Caco-2 (cell line): ENCODE measurements at regions not wholly inside any gene's neighbourhood (a gene's known extent, or its start where the extent isn't known, plus 50 kb on each side); places are given as distances from the start of the nearest gene placed in this dataset.

Experiments used
- BruUV-seq: library from RNA; stranded (reverse); fragments of 400-500 nt; replicated peaks from 2 replicates; lab custom pipeline; 2021; lab: Mats Ljungman, UMichigan
- CTCF ChIA-PET: fragments of 300-600 bp; sonication (Branson Sonifier 250); formaldehyde crosslinking; loops from one replicate; lab custom pipeline; 2022; ENCODE audit warnings: antibody characterized with exemption; lab: Charles Lee
- POLR2A ChIA-PET: fragments of 300-600 bp; sonication (Branson Sonifier 250); formaldehyde crosslinking; loops from one replicate; lab custom pipeline; 2022; ENCODE audit warnings: antibody characterized with exemption; lab: Charles Lee
- DNase-seq, 2 experiments: peaks; one replicate each; pipeline versions ENCODE4 v3.0.0 to v3.0.0-alpha.2; 2020 to 2022
- H3K27me3 ChIP-seq: replicated peaks from 2 replicates; pipeline ENCODE4 v1.6.0; 2011; ENCODE audit warnings: low read length; ENCODE audit not compliant: control insufficient read depth, insufficient read depth
- H3K36me3 ChIP-seq: 2 replicates; pipeline ENCODE4 v1.5.1; 2011; ENCODE audit warnings: low read length; ENCODE audit not compliant: control insufficient read depth, insufficient read depth
- H3K4me1 ChIP-seq: fragments of 250-450 bp; sonication (Bioruptor Pico); 2 replicates; pipeline ENCODE4 v1.5.1; 2020; ENCODE audit warnings: mild to moderate bottlenecking
- H3K4me3 ChIP-seq: 2 replicates; pipeline ENCODE4 v1.5.1; 2011; ENCODE audit warnings: low read depth, mild to moderate bottlenecking, control low read depth, low read length
- H3K9me3 ChIP-seq: fragments of 250-450 bp; sonication (Bioruptor Pico); 2 replicates; pipeline ENCODE4 v1.5.1; 2020; ENCODE audit warnings: mild to moderate bottlenecking, moderate library complexity
- H3K27ac Mint-ChIP-seq: one replicate; pipeline ENCODE4 v1.8.0; 2022; ENCODE audit warnings: mixed read lengths; ENCODE audit not compliant: unreplicated experiment
- H3K27me3 Mint-ChIP-seq: one replicate; pipeline ENCODE4 v1.8.0; 2022; ENCODE audit warnings: mixed read lengths; ENCODE audit not compliant: insufficient read depth, unreplicated experiment
- H3K36me3 Mint-ChIP-seq: one replicate; pipeline ENCODE4 v1.8.0; 2022; ENCODE audit warnings: mild to moderate bottlenecking, mixed read lengths; ENCODE audit not compliant: insufficient read depth, unreplicated experiment
- H3K4me1 Mint-ChIP-seq: one replicate; pipeline ENCODE4 v1.8.0; 2022; ENCODE audit warnings: low read depth, mixed read lengths; ENCODE audit not compliant: unreplicated experiment
- H3K4me3 Mint-ChIP-seq: one replicate; pipeline ENCODE4 v1.8.0; 2022; ENCODE audit warnings: mild to moderate bottlenecking, moderate library complexity, mixed read lengths; ENCODE audit not compliant: unreplicated experiment
- H3K9me3 Mint-ChIP-seq: one replicate; pipeline ENCODE4 v1.8.0; 2022; ENCODE audit warnings: mixed read lengths; ENCODE audit not compliant: unreplicated experiment
- intact Hi-C: fragments of 100-400 bp; cut with micrococcal nuclease; formaldehyde crosslinking; loops from one replicate; pipeline ENCODE4 v1.10.0; 2022; ENCODE audit not compliant: unreplicated experiment
- TF ChIP-seq, protein P1 (sequence below), 2 experiments: fragments of 200-600 bp in 1 of 2; IDR thresholded peaks; 1 replicate in 1 of 2; 2 replicates in 1 of 2; pipeline versions ENCODE4 v1.5.1 to v1.8.0; 2011 to 2022; ENCODE audit warnings: antibody characterized with exemption in 1 of 2, control low read depth in 1 of 2, inconsistent platforms in 1 of 2, low read depth in 1 of 2, low read length in 1 of 2, mild to moderate bottlenecking in 1 of 2, moderate library complexity in 1 of 2; ENCODE audit not compliant: insufficient read depth in 1 of 2, severe bottlenecking in 1 of 2, unreplicated experiment in 1 of 2

DNA sequence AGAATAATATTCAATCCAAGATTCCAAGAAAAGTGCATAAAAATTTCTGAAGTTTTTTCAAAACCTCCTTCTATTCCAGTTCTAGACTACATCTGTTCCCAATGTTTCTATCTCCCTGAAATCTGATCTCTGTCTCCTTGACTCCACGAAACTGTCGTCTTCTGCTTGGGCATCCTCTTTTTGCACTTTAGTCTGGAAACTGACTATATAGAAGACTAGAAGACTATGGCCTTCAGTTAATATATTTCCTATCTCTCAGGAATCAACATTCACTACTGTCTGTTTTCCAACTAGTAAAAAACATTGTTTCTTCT is 745.4 kb upstream of the ADGRB3 start:
- Histone ChIP-seq H3K9me3 (no peaks in the 10 kb centered on the region), H3K4me1 (no peaks in the 10 kb centered on the region), H3K4me3 (no peak overlapping the region), H3K27me3 (no peaks in the 10 kb centered on the region), H3K36me3 (no peaks in the 10 kb centered on the region)
- Mint-ChIP-seq H3K36me3 (no peaks in the 10 kb centered on the region), H3K4me3 (no peak overlapping the region), H3K27me3 (no peaks in the 10 kb centered on the region), H3K27ac (no peak overlapping the region), H3K4me1 (no peaks in the 10 kb centered on the region), H3K9me3 (peaks cover 14% of the 10 kb centered on the region)
- ChIA-PET CTCF (no interaction called here), POLR2A (no interaction called here)
- BruUV-seq, result no TSS peak
- TF ChIP-seq, protein P1, sequence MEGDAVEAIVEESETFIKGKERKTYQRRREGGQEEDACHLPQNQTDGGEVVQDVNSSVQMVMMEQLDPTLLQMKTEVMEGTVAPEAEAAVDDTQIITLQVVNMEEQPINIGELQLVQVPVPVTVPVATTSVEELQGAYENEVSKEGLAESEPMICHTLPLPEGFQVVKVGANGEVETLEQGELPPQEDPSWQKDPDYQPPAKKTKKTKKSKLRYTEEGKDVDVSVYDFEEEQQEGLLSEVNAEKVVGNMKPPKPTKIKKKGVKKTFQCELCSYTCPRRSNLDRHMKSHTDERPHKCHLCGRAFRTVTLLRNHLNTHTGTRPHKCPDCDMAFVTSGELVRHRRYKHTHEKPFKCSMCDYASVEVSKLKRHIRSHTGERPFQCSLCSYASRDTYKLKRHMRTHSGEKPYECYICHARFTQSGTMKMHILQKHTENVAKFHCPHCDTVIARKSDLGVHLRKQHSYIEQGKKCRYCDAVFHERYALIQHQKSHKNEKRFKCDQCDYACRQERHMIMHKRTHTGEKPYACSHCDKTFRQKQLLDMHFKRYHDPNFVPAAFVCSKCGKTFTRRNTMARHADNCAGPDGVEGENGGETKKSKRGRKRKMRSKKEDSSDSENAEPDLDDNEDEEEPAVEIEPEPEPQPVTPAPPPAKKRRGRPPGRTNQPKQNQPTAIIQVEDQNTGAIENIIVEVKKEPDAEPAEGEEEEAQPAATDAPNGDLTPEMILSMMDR (IDR thresholded peaks at IDR 0.05; ENCODE audit: insufficient read depth in 1 of 2, low read depth in 1 of 2, low read length in 1 of 2, severe bottlenecking in 1 of 2, unreplicated experiment in 1 of 2), result no peak
- intact Hi-C loops, result no loop called here
- DNase-seq, result no peak

DNA sequence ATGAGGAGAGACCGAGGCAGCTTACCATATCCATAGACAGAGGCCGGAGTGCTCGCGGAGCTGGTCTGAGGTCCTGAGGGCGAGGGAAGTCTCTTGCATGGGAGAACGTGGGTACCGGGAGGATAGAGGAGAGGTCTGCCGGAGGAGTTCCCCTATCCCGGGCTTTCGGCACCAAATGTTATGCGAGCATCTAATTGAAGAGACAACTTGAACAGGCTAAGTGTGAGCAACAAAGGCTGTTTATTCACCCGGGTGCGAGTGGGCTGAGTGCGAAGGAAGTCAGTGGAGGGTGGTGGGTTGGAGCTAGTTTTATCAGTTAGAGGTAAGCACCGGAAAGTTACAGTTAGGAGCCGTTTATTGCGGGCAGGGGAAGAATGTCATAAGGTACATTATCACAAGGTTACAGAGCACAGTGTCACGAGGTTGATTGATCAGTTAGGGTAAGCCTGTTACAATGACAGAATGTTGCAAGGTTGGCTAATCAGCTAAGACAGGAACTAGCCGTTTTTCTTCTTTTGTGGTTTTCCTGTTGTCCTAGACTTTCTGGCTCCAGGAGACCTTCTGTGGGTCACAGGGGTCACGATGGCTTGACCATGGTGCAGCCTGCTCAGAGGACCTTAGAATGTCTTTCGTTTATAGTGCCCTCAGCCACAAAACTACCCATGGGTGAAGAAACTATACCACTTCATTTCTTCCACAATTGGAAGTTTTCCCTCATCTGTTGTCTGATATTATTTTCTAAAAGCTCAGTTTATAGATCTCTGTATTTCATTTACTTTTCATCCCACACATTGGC is 746.0 kb upstream of the ADGRB3 start:
- H3K4me1 ChIP-seq, result no peaks in the 10 kb centered on the region
- H3K27me3 ChIP-seq, result no peaks in the 10 kb centered on the region
- Mint-ChIP-seq H3K4me1 (no peaks in the 10 kb centered on the region), H3K4me3 (no peak overlapping the region), H3K27me3 (no peaks in the 10 kb centered on the region), H3K9me3 (peaks cover 14% of the 10 kb centered on the region), H3K36me3 (no peaks in the 10 kb centered on the region), H3K27ac (no peak overlapping the region)
- H3K9me3 ChIP-seq, result no peaks in the 10 kb centered on the region
- CTCF ChIA-PET, result no interaction called here
- H3K36me3 ChIP-seq, result no peaks in the 10 kb centered on the region
- no peak for DNase-seq
- no peak overlapping the region for H3K4me3 ChIP-seq
- TF ChIP-seq, protein P1 (IDR thresholded peaks at IDR 0.05; ENCODE audit: insufficient read depth in 1 of 2, low read depth in 1 of 2, low read length in 1 of 2, severe bottlenecking in 1 of 2, unreplicated experiment in 1 of 2), result no peak
- POLR2A ChIA-PET, result no interaction called here
- BruUV-seq, result no TSS peak
- intact Hi-C loops, result no loop called here

DNA sequence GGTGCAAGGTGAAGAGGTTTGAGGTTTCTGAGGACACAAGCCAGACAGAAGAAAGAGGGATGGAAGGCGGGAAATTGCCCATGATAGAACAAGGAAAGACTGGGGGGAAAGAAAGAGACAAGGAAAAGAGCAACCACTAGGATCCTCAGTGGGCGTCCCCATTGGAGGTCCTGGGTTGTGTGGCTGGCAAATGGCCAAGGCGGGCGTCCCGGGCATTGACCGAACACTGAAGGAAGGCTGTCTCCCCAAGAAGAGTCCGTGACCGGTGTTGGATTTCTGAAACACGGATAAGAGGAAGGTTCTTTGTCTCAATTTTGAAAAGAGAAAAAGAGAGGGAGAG is 746.6 kb upstream of the ADGRB3 start:
- Mint-ChIP-seq H3K36me3 (no peaks in the 10 kb centered on the region), H3K27ac (no peak overlapping the region), H3K9me3 (peaks cover 14% of the 10 kb centered on the region), H3K4me3 (no peak overlapping the region), H3K27me3 (no peaks in the 10 kb centered on the region), H3K4me1 (no peaks in the 10 kb centered on the region)
- intact Hi-C loops, result no loop called here
- Histone ChIP-seq H3K4me3 (no peak overlapping the region), H3K27me3 (no peaks in the 10 kb centered on the region), H3K4me1 (no peaks in the 10 kb centered on the region), H3K9me3 (no peaks in the 10 kb centered on the region), H3K36me3 (no peaks in the 10 kb centered on the region)
- no peak for DNase-seq
- CTCF ChIA-PET, result no interaction called here
- TF ChIP-seq, protein P1 (IDR thresholded peaks at IDR 0.05; ENCODE audit: insufficient read depth in 1 of 2, low read depth in 1 of 2, low read length in 1 of 2, severe bottlenecking in 1 of 2, unreplicated experiment in 1 of 2), result no peak
- POLR2A ChIA-PET, result no interaction called here
- BruUV-seq, result no TSS peak
